ENCODE measurements at regions not wholly inside any gene's neighbourhood (a gene's known extent, or its start where the extent isn't known, plus 50 kb on each side); places are given as distances from the start of the nearest gene placed in this dataset.

GRCh38 chr13:88384542-88384941 lies 713.4 kb downstream of the SLITRK5 start:
- Histone ChIP-seq H3K27ac (no peak overlapping the region), H3K4me1 (no peaks in the 10 kb centered on the region), H3K36me3 (no peaks in the 10 kb centered on the region), H3K4me3 (no peak overlapping the region), H3K9me3 (peaks cover 0 to 15% (median 0%) of the 10 kb centered on the region in 11 donors), H3K27me3 (no peaks in the 10 kb centered on the region)
- intact Hi-C loops (cut with DNase I) = no loop called here
- no peak for DNase-seq
- no peak for ATAC-seq
- TF ChIP-seq CTCF (IDR thresholded peaks at IDR 0.05) = no peak

GRCh38 chr13:88395804-88396203 lies 724.6 kb downstream of the SLITRK5 start:
- Histone ChIP-seq H3K36me3 (no peaks in the 10 kb centered on the region), H3K4me3 (no peak overlapping the region), H3K27ac (no peak overlapping the region), H3K27me3 (no peaks in the 10 kb centered on the region), H3K4me1 (no peaks in the 10 kb centered on the region), H3K9me3 (peaks cover 0 to 33% (median 5%) of the 10 kb centered on the region in 11 donors)
- no peak for TF ChIP-seq CTCF (IDR thresholded peaks at IDR 0.05)
- intact Hi-C loops (cut with DNase I) = no loop called here
- DNase-seq (no peak), ATAC-seq (no peak)

- DNase-seq (no peak), ATAC-seq (no peak)
- Histone ChIP-seq H3K4me3 (no peak overlapping the region), H3K36me3 (no peaks in the 10 kb centered on the region), H3K27me3 (no peaks in the 10 kb centered on the region), H3K4me1 (no peaks in the 10 kb centered on the region), H3K9me3 (peaks cover 0 to 5% (median 0%) of the 10 kb centered on the region in 11 donors), H3K27ac (no peak overlapping the region)
- WGBS, 2 donors = 76 to 86% methylated on average over 2 of the region's 2 CpGs
- no peak for TF ChIP-seq CTCF (IDR thresholded peaks at IDR 0.05)
- intact Hi-C loops (cut with DNase I) = no loop called here
Measured at GRCh38 chr13:88411696-88412095, 740.5 kb downstream of the SLITRK5 start.

- intact Hi-C loops (cut with DNase I) = no loop called here
- Histone ChIP-seq H3K4me1 (no peaks in the 10 kb centered on the region), H3K27me3 (no peaks in the 10 kb centered on the region), H3K9me3 (peaks cover 0 to 11% (median 0%) of the 10 kb centered on the region in 11 donors), H3K27ac (no peak overlapping the region), H3K4me3 (no peak overlapping the region), H3K36me3 (no peaks in the 10 kb centered on the region)
- ATAC-seq (no peak), DNase-seq (no peak)
- WGBS, 2 donors = 87 to 92% methylated on average over 1 of the region's 1 CpG
- no peak for TF ChIP-seq CTCF (IDR thresholded peaks at IDR 0.05)
Measured at GRCh38 chr13:88417801-88418200, 746.6 kb downstream of the SLITRK5 start.

- ATAC-seq = no peak
- intact Hi-C loops (cut with DNase I) = no loop called here
- Histone ChIP-seq H3K27ac (no peak overlapping the region), H3K9me3 (peaks cover 0 to 27% (median 17%) of the 10 kb centered on the region in 11 donors), H3K27me3 (no peaks in the 10 kb centered on the region), H3K4me1 (no peaks in the 10 kb centered on the region), H3K4me3 (no peak overlapping the region), H3K36me3 (no peaks in the 10 kb centered on the region)
- no peak for DNase-seq
- no peak for TF ChIP-seq CTCF (IDR thresholded peaks at IDR 0.05)
Measured at GRCh38 chr13:88424463-88424862, 753.3 kb downstream of the SLITRK5 start.

All from heart right ventricle (tissue), 16 donors.